HEK293 (cell line): ENCODE measurements at regions not wholly inside any gene's neighbourhood (a gene's known extent, or its start where the extent isn't known, plus 50 kb on each side); places are given as distances from the start of the nearest gene placed in this dataset.

Experiments used
- CTCF ChIA-PET: fragments of 350-600 bp; formaldehyde crosslinking; extraction: SDS; loops from one replicate; lab custom pipeline; 2021; ENCODE audit warnings: antibody characterized with exemption; lab: Yijun Ruan, JAX
- POLR2A ChIA-PET: fragments of 300-600 bp; formaldehyde crosslinking; extraction: SDS; loops from one replicate; lab custom pipeline; 2020; ENCODE audit warnings: antibody characterized with exemption, inconsistent platforms; lab: Yijun Ruan, JAX
- H3K27ac ChIP-seq: fragments of 200-500 bp; sonication (Bioruptor generic); 2 replicates; pipeline ENCODE4 v1.5.1; 2014; ENCODE audit warnings: low read depth, low read length, control low read depth, inconsistent platforms; ENCODE audit errors: extremely low read depth
- H3K36me3 ChIP-seq, 2 experiments: fragments of 200-500 bp in 1 of 2; sonication (Bioruptor generic) in 1 of 2; 1 replicate in 1 of 2; 2 replicates in 1 of 2; pipeline ENCODE4 v1.5.1; 2014 to 2017; ENCODE audit warnings: inconsistent platforms in 2 of 2, low read length in 2 of 2; ENCODE audit not compliant: control insufficient read depth in 2 of 2, insufficient read depth in 1 of 2
- H3K4me1 ChIP-seq: fragments of 200-500 bp; sonication (Bioruptor generic); 2 replicates; pipeline ENCODE4 v1.5.1; 2014; ENCODE audit warnings: mild to moderate bottlenecking, low read length, inconsistent platforms; ENCODE audit not compliant: control insufficient read depth, insufficient read depth
- H3K4me3 ChIP-seq: 2 replicates; pipeline ENCODE4 v1.5.1; 2011; ENCODE audit warnings: low read depth, mild to moderate bottlenecking, control low read depth, low read length, moderate library complexity
- H3K9me3 ChIP-seq: fragments of 200-500 bp; sonication (Bioruptor generic); 2 replicates; pipeline ENCODE4 v1.5.1; 2014; ENCODE audit warnings: low read depth, low read length, inconsistent platforms; ENCODE audit not compliant: control insufficient read depth, insufficient read depth
- ATF2 ChIP-seq: fragments of 450-650 bp; formaldehyde crosslinking; IDR thresholded peaks from 2 replicates; pipeline ENCODE4 v1.5.1; 2016; ENCODE audit warnings: missing biosample characterization, missing genetic modification characterization, low read depth
- BCL6B ChIP-seq: fragments of 450-650 bp; formaldehyde crosslinking; IDR thresholded peaks from 2 replicates; pipeline ENCODE4 v1.5.1; 2017; ENCODE audit warnings: missing biosample characterization, missing genetic modification characterization
- GLI4 ChIP-seq: fragments of 450-650 bp; formaldehyde crosslinking; IDR thresholded peaks from 2 replicates; pipeline ENCODE4 v1.5.1; 2016; ENCODE audit warnings: missing biosample characterization, missing genetic modification characterization
- PRDM2 ChIP-seq: fragments of 450-650 bp; formaldehyde crosslinking; IDR thresholded peaks from 2 replicates; pipeline ENCODE4 v1.5.1; 2016; ENCODE audit warnings: missing biosample characterization, missing genetic modification characterization, borderline replicate concordance
- SCRT1 ChIP-seq: fragments of 450-650 bp; formaldehyde crosslinking; IDR thresholded peaks from 2 replicates; pipeline ENCODE4 v1.5.1; 2016; ENCODE audit warnings: missing biosample characterization, missing genetic modification characterization, borderline replicate concordance
- ZBTB1 ChIP-seq: fragments of 450-650 bp; formaldehyde crosslinking; IDR thresholded peaks from 2 replicates; pipeline ENCODE4 v1.5.1; 2016; ENCODE audit warnings: missing biosample characterization, missing genetic modification characterization
- ZBTB21 ChIP-seq: fragments of 450-650 bp; formaldehyde crosslinking; IDR thresholded peaks from 2 replicates; pipeline ENCODE4 v1.5.1; 2017; ENCODE audit warnings: missing biosample characterization, missing genetic modification characterization
- ZFHX2 ChIP-seq: fragments of 450-650 bp; formaldehyde crosslinking; conservative IDR thresholded peaks from 2 replicates; pipeline ENCODE4 v1.5.1; 2016; ENCODE audit warnings: missing biosample characterization, missing genetic modification characterization
- ZNF112 ChIP-seq: fragments of 450-650 bp; formaldehyde crosslinking; IDR thresholded peaks from 2 replicates; pipeline ENCODE4 v1.5.0; 2017; ENCODE audit warnings: missing biosample characterization, missing genetic modification characterization
- ZNF140 ChIP-seq: fragments of 450-650 bp; formaldehyde crosslinking; IDR thresholded peaks from 2 replicates; pipeline ENCODE4 v1.5.1; 2016; ENCODE audit warnings: missing biosample characterization, missing genetic modification characterization
- ZNF221 ChIP-seq: fragments of 450-650 bp; formaldehyde crosslinking; IDR thresholded peaks from 2 replicates; pipeline ENCODE4 v1.5.1; 2017; ENCODE audit warnings: missing biosample characterization, missing genetic modification characterization, borderline replicate concordance
- ZNF354C ChIP-seq: fragments of 450-650 bp; formaldehyde crosslinking; IDR thresholded peaks from 2 replicates; pipeline ENCODE4 v1.5.1; 2016; ENCODE audit warnings: missing biosample characterization, missing genetic modification characterization, low read depth, borderline replicate concordance
- ZNF37A ChIP-seq: fragments of 450-650 bp; IDR thresholded peaks from 2 replicates; pipeline ENCODE4 v1.5.1; 2018; ENCODE audit warnings: missing biosample characterization, missing genetic modification characterization
- ZNF391 ChIP-seq: fragments of 450-650 bp; formaldehyde crosslinking; IDR thresholded peaks from 2 replicates; pipeline ENCODE4 v1.5.1; 2016; ENCODE audit warnings: low read depth, missing biosample characterization, missing genetic modification characterization, borderline replicate concordance
- ZNF518A ChIP-seq: fragments of 450-650 bp; formaldehyde crosslinking; conservative IDR thresholded peaks from 2 replicates; pipeline ENCODE4 v1.5.1; 2016; ENCODE audit warnings: low read depth, missing biosample characterization, missing genetic modification characterization
- ZNF792 ChIP-seq: fragments of 450-650 bp; formaldehyde crosslinking; IDR thresholded peaks from 2 replicates; pipeline ENCODE4 v1.5.1; 2016; ENCODE audit warnings: missing biosample characterization, missing genetic modification characterization

- TF ChIP-seq PRDM2 (tag by site-specific recombination): no peak
- TF ChIP-seq ZBTB1 (tag by site-specific recombination): no peak
- no peak for TF ChIP-seq ZNF112
- no peak for TF ChIP-seq BCL6B (tag by site-specific recombination)
- TF ChIP-seq ZNF221 (tag by site-specific recombination): no peak
Measured at GRCh38 chr10:53093878-53094277, 321.3 kb upstream of the MBL2 start (continued).

GRCh38 chr10:53091574-53091973, 319.0 kb upstream of the MBL2 start:
- Histone ChIP-seq H3K36me3 (no peaks in the 10 kb centered on the region), H3K27ac (no peak overlapping the region), H3K9me3 (no peaks in the 10 kb centered on the region), H3K4me1 (no peaks in the 10 kb centered on the region), H3K4me3 (no peak overlapping the region)
- CTCF ChIA-PET: no interaction called here
- no peak for TF ChIP-seq BCL6B (tag by site-specific recombination)
- no peak for TF ChIP-seq ZNF37A
- POLR2A ChIA-PET: no interaction called here

- Histone ChIP-seq H3K4me3 (no peak overlapping the region), H3K4me1 (no peaks in the 10 kb centered on the region), H3K27ac (no peak overlapping the region), H3K36me3 (no peaks in the 10 kb centered on the region), H3K9me3 (no peaks in the 10 kb centered on the region)
- ChIA-PET CTCF (no interaction called here), POLR2A (no interaction called here)
- TF ChIP-seq ZNF140 (tag by site-specific recombination) (no peak), ZBTB21 (tag by site-specific recombination) (no peak), ZFHX2 (tag by site-specific recombination) (no peak), SCRT1 (tag by site-specific recombination) (no peak), ZNF354C (tag by site-specific recombination) (no peak), GLI4 (no peak), ATF2 (no peak), ZNF792 (no peak), ZNF391 (tag by site-specific recombination) (no peak), ZNF221 (tag by site-specific recombination) (no peak), ZNF518A (tag by site-specific recombination) (no peak)
Measured at GRCh38 chr10:53088961-53089360, 316.4 kb upstream of the MBL2 start.
